ENCODE measurements at regions not wholly inside any gene's neighbourhood (a gene's known extent, or its start where the extent isn't known, plus 50 kb on each side); places are given as distances from the start of the nearest gene placed in this dataset.

DNA sequence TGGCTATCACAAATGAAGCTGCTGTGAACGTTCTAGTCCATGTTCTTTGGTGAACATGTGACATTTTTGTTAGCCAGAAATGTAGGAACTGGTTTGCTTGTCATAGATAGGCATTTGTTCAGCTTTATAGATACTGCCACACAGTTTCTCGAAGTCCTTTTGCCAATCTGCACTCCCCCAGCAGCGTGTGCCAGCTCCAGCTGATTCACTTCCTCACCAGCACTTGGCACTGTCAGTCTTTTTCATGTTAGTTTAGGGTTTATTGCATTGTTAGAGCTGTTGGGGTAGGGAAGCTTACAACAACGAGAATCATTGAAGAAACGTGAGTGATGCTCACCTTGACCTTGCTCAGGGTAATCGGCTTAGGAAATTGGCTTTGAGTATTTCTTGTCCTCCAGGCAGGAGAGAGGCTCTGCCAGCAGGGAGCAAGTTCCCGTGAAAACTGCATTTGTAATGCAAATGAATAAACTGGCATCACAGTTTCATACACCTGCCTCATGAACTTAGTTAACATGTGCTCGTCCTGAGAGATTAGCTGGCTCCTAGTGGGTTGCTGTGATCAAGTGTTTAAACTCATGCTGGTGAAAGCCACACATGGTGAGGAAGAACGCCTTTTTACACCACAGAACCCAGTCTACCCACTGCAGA lies 83.9 kb downstream of the ING1 start:
- DNase-seq (ENCODE audit: low read depth) = no peak
- H3K4me3 ChIP-seq (ENCODE audit: low read length) = no peak overlapping the region
- TF ChIP-seq, protein P1, sequence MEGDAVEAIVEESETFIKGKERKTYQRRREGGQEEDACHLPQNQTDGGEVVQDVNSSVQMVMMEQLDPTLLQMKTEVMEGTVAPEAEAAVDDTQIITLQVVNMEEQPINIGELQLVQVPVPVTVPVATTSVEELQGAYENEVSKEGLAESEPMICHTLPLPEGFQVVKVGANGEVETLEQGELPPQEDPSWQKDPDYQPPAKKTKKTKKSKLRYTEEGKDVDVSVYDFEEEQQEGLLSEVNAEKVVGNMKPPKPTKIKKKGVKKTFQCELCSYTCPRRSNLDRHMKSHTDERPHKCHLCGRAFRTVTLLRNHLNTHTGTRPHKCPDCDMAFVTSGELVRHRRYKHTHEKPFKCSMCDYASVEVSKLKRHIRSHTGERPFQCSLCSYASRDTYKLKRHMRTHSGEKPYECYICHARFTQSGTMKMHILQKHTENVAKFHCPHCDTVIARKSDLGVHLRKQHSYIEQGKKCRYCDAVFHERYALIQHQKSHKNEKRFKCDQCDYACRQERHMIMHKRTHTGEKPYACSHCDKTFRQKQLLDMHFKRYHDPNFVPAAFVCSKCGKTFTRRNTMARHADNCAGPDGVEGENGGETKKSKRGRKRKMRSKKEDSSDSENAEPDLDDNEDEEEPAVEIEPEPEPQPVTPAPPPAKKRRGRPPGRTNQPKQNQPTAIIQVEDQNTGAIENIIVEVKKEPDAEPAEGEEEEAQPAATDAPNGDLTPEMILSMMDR (conservative IDR thresholded peaks at IDR 0.05; ENCODE audit: low read depth, low read length) = no peak

- DNase-seq (ENCODE audit: low read depth) = no peak
- H3K4me3 ChIP-seq (ENCODE audit: low read length) = no peak overlapping the region
- TF ChIP-seq, protein P1 (conservative IDR thresholded peaks at IDR 0.05; ENCODE audit: low read depth, low read length) = no peak
These were observed 84.8 kb downstream of the ING1 start for GRCh38 chr13:110798081-110798994.

- no peak for DNase-seq (ENCODE audit: low read depth)
- no peak overlapping the region for H3K4me3 ChIP-seq (ENCODE audit: low read length)
- TF ChIP-seq, protein P1 (conservative IDR thresholded peaks at IDR 0.05; ENCODE audit: low read depth, low read length) = no peak
These were observed 86.0 kb downstream of the ING1 start for GRCh38 chr13:110799246-110800236.

DNA sequence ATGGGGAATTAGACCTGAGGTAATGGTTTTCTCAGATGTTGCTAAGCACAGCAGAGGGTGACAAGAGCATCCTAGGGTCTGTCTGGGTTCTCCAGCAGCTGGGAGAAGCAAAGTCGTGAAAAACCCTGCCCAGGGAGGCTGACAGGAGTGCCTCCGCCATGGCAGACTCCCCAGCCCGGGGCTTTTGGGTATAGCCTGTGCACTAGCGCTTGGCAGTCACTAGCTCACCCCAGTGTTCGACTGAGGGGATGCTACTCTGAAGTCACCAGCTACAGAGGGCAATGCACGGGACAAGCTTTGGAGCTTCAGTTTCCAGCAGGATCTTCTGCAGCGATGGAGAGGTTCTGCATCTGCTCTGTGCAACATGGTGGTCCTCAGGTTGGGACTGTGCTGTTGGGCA lies 87.5 kb downstream of the ING1 start:
- no peak for DNase-seq (ENCODE audit: low read depth)
- H3K4me3 ChIP-seq (ENCODE audit: low read length) = no peak overlapping the region
- TF ChIP-seq, protein P1 (conservative IDR thresholded peaks at IDR 0.05; ENCODE audit: low read depth, low read length) = peak; percentile 9

- TF ChIP-seq, protein P1 (conservative IDR thresholded peaks at IDR 0.05; ENCODE audit: low read depth, low read length) = no peak
- no peak for DNase-seq (ENCODE audit: low read depth)
- H3K4me3 ChIP-seq (ENCODE audit: low read length) = no peak overlapping the region
These were observed 88.8 kb downstream of the ING1 start for GRCh38 chr13:110802260-110802659.

DNA sequence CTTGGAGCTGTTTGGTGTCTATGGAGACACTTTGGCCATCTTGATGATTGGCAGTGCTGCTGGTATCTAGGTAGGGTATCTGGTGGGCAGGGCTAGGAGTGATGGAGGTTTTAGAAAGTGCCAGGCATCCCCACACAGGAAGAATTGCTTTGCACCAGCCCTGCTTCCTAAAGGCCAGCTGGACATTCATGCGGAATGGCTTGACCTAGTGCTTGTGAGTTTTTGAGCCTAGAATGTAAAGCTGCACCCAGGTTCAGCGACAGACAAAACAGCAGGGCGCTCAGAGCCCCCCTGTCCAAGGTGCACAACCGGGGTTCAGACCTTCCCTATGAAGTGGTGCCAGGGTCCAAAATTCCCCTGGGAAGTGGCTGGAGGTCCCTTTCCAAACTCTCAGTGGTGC lies 93.1 kb downstream of the ING1 start:
- no peak for DNase-seq (ENCODE audit: low read depth)
- TF ChIP-seq, protein P1 (conservative IDR thresholded peaks at IDR 0.05; ENCODE audit: low read depth, low read length) = no peak
- no peak overlapping the region for H3K4me3 ChIP-seq (ENCODE audit: low read length)
